Endodermal cell (in vitro differentiated cells): ENCODE measurements at regions not wholly inside any gene's neighbourhood (a gene's known extent, or its start where the extent isn't known, plus 50 kb on each side); places are given as distances from the start of the nearest gene placed in this dataset.
A peak's percentile ranks its signal among the peaks of the same experiment; 100 is the strongest.
"Not testable (repeated sequence)": the region's sequence is repeated elsewhere in the genome, so short reads cannot be mapped to it uniquely, and the experiment has no call there.

Source experiments
- DNase-seq: peaks from one replicate; pipeline ENCODE4 v3.0.0-alpha.2; 2017
- H3K27ac ChIP-seq: 2 replicates; pipeline ENCODE4 v1.5.1; 2013; ENCODE audit warnings: mild to moderate bottlenecking, low read depth, low read length, moderate library complexity
- H3K27me3 ChIP-seq: 2 replicates; pipeline ENCODE4 v1.6.1; 2013; ENCODE audit warnings: mild to moderate bottlenecking, low read length, moderate library complexity; ENCODE audit not compliant: insufficient read depth, control insufficient read depth, poor library complexity, severe bottlenecking
- H3K36me3 ChIP-seq: 2 replicates; pipeline ENCODE4 v1.7.0; 2013; ENCODE audit warnings: mild to moderate bottlenecking, low read length, moderate library complexity; ENCODE audit not compliant: control insufficient read depth, insufficient read depth
- H3K4me1 ChIP-seq: one replicate; pipeline ENCODE4 v1.7.0; 2013; ENCODE audit warnings: low read length; ENCODE audit not compliant: control insufficient read depth, insufficient read depth
- H3K4me3 ChIP-seq: 2 replicates; pipeline ENCODE4 v1.5.1; 2013; ENCODE audit warnings: mild to moderate bottlenecking, low read length, moderate library complexity
- H3K9ac ChIP-seq: 2 replicates; pipeline ENCODE4 v1.6.1; 2013; ENCODE audit warnings: mild to moderate bottlenecking, low read length, moderate library complexity; ENCODE audit not compliant: poor library complexity, severe bottlenecking; ENCODE audit errors: extremely low read depth
- H3K9me3 ChIP-seq: 2 replicates; pipeline ENCODE4 v1.6.1; 2013; ENCODE audit warnings: mild to moderate bottlenecking, low read length, moderate library complexity; ENCODE audit not compliant: control insufficient read depth
- H3K27ac Mint-ChIP-seq: 2 replicates; pipeline ENCODE4 v1.8.0; 2020; ENCODE audit warnings: mixed read lengths
- H3K27me3 Mint-ChIP-seq: 2 replicates; pipeline ENCODE4 v1.8.0; 2021; ENCODE audit warnings: mild to moderate bottlenecking, mixed read lengths; ENCODE audit not compliant: insufficient read depth
- H3K36me3 Mint-ChIP-seq: 2 replicates; pipeline ENCODE4 v1.8.0; 2020; ENCODE audit warnings: low read depth, mixed read lengths
- H3K4me1 Mint-ChIP-seq: 2 replicates; pipeline ENCODE4 v1.8.0; 2020; ENCODE audit warnings: mixed read lengths
- H3K4me3 Mint-ChIP-seq: 2 replicates; pipeline ENCODE4 v1.8.0; 2020; ENCODE audit warnings: mild to moderate bottlenecking, moderate library complexity, mixed read lengths
- H3K9me3 Mint-ChIP-seq: 2 replicates; pipeline ENCODE4 v1.8.0; 2020; ENCODE audit warnings: mild to moderate bottlenecking, mixed read lengths
- WGBS, 2 experiments: methylation state at CpG; one replicate each; pipeline versions ENCODE4 v1.1.5 to v1.1.7; 2013; ENCODE audit warnings: missing lambda C conversion rate in 2 of 2, mixed read lengths in 1 of 2; ENCODE audit not compliant: insufficient coverage in 1 of 2, insufficient read length in 1 of 2; 5-methylcytosine and 5-hydroxymethylcytosine counted together
- TF ChIP-seq, protein P1 (sequence below): fragments of 200-600 bp; sonication (generic); conservative IDR thresholded peaks from 2 replicates; pipeline ENCODE4 v1.5.0; 2021; ENCODE audit warnings: antibody characterized with exemption, mild to moderate bottlenecking

DNA sequence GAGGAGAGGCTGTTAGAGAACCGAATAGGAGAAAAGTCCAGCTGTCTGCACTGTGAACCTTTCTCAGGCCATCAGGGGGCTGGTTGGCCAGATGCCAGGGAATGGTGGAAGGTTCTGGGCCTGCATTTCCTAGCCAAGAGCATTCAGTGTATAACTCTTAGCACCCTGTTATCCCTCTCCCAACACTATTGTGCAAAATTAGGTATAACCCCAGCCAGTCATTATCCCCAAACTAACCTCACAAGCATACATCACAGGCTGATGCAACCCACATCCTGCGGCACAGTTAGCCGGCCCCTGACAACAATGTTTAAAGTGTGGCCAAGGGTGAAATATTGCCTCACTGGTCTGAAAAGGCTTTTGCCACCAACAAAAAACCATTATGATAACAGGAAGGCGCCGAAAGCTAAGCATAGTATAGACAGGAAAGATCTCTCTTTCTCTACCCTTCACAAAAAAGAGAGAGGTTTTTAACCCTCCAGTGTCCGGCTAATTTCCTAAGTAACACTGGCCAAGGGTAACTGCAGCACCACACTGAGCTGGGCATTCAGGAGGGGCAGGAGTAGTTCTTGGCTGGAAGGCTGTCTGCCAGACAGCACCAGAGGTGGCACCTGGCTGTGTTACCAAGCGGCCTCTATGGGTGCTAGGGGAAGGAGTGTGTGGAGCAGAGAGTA, 77.3 kb upstream of the BCAR3 start:
- no peak for DNase-seq
- Histone ChIP-seq H3K4me1 (peaks cover 1% of the 10 kb centered on the region), H3K9me3 (no peaks in the 10 kb centered on the region), H3K27me3 (peaks cover 15% of the 10 kb centered on the region), H3K27ac (no peak overlapping the region), H3K9ac (no peak overlapping the region), H3K36me3 (no peaks in the 10 kb centered on the region), H3K4me3 (no peak overlapping the region)
- WGBS, 2 experiments = 91% methylated on average over 6 to 7 of the region's 7 CpGs
- Mint-ChIP-seq H3K27me3 (peaks cover 27% of the 10 kb centered on the region), H3K4me3 (no peak overlapping the region), H3K36me3 (no peaks in the 10 kb centered on the region), H3K27ac (no peak overlapping the region), H3K9me3 (no peaks in the 10 kb centered on the region), H3K4me1 (peaks cover 10% of the 10 kb centered on the region)
- TF ChIP-seq, protein P1, sequence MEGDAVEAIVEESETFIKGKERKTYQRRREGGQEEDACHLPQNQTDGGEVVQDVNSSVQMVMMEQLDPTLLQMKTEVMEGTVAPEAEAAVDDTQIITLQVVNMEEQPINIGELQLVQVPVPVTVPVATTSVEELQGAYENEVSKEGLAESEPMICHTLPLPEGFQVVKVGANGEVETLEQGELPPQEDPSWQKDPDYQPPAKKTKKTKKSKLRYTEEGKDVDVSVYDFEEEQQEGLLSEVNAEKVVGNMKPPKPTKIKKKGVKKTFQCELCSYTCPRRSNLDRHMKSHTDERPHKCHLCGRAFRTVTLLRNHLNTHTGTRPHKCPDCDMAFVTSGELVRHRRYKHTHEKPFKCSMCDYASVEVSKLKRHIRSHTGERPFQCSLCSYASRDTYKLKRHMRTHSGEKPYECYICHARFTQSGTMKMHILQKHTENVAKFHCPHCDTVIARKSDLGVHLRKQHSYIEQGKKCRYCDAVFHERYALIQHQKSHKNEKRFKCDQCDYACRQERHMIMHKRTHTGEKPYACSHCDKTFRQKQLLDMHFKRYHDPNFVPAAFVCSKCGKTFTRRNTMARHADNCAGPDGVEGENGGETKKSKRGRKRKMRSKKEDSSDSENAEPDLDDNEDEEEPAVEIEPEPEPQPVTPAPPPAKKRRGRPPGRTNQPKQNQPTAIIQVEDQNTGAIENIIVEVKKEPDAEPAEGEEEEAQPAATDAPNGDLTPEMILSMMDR = peak; percentile 19

DNA sequence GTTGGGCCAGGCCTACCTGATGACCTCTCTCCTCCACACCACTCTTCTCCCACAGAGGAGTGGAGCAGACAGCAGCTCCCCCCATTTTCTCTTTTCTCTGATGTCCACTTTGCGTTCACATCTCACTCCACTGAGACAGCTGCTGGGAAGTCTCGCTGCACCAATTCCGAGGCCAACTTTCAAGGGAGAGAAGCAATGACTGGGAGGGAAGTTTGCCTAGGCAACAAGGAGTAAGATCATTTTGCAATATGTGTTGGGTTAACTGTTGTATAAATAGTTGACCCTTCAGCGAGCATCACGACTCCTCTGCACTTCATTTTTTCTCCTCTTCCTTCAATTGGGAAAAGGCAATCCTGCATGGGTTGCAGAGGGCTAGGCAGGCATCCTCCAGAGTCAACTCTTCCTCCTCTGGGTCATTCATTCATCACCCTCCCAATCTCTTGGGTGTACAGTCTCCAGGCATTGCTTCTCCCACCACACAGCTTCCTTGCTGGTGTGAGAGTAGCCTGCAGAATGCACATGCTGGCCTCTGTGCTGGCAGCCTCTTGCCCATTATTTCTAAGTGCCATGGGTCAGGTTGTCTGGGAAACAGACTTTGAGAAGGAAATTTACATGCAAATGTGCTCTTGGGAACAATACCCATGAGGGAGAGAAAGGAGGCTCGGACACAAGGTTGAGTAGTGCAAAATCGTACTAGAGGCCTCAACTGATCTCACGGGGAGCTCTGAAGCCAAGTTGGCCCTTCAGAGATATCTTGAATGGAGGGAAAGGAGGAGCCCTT, 75.8 kb upstream of the BCAR3 start:
- TF ChIP-seq, protein P1 = no peak
- Mint-ChIP-seq H3K36me3 (no peaks in the 10 kb centered on the region), H3K4me1 (peaks cover 13% of the 10 kb centered on the region), H3K4me3 (no peak overlapping the region), H3K27ac (no peak overlapping the region), H3K27me3 (peaks cover 20% of the 10 kb centered on the region), H3K9me3 (no peaks in the 10 kb centered on the region)
- no peak overlapping the region for H3K9ac ChIP-seq
- H3K9me3 ChIP-seq = no peaks in the 10 kb centered on the region
- peaks cover 4% of the 10 kb centered on the region for H3K4me1 ChIP-seq
- H3K4me3 ChIP-seq = no peak overlapping the region
- peak overlapping the region; percentile 68 for H3K27ac ChIP-seq
- H3K36me3 ChIP-seq = no peaks in the 10 kb centered on the region
- 87 to 95% methylated on average over 6 to 8 of the region's 8 CpGs for WGBS, 2 experiments
- no peak for DNase-seq
- peaks cover 15% of the 10 kb centered on the region for H3K27me3 ChIP-seq

GRCh38 chr1:93756657-93757056, 75.0 kb upstream of the BCAR3 start:
- no peak overlapping the region for H3K27ac ChIP-seq
- Mint-ChIP-seq H3K4me1 (peaks cover 13% of the 10 kb centered on the region), H3K27ac (no peak overlapping the region), H3K4me3 (no peak overlapping the region), H3K27me3 (peaks cover 13% of the 10 kb centered on the region), H3K9me3 (no peaks in the 10 kb centered on the region), H3K36me3 (no peaks in the 10 kb centered on the region)
- no peak for DNase-seq
- no peak overlapping the region for H3K4me3 ChIP-seq
- TF ChIP-seq, protein P1 = no peak
- peaks cover 15% of the 10 kb centered on the region for H3K27me3 ChIP-seq
- H3K36me3 ChIP-seq = no peaks in the 10 kb centered on the region
- H3K9me3 ChIP-seq = no peaks in the 10 kb centered on the region
- H3K9ac ChIP-seq = no peak overlapping the region
- peaks cover 4% of the 10 kb centered on the region for H3K4me1 ChIP-seq

DNA sequence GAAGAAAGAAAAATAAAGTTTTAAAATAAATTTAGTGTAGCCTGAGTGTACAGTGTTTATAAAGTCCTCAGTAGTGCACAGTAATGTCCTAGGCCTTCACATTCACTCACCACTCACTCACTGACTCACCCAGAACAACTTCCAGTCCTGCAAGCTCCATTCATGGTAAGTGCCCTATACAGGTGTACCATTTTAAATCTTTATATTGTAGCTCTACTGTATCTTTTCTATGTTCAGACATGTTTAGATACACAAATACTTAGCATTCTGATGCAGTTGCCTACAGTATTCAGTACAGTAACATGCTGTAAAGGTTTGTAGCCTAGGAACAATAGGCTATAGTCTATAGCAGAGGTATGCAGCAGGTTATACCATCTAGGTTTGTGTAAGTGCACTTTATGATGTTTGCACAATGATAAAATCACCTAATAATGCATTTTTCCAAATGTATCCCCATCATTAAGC, 73.6 kb upstream of the BCAR3 start:
- not testable (repeated sequence) for H3K9me3 Mint-ChIP-seq, H3K27me3 ChIP-seq
- peaks cover 23% of the 10 kb centered on the region for H3K4me1 Mint-ChIP-seq

More for the DNA sequence above, 73.6 kb upstream of the BCAR3 start:
- not testable (repeated sequence) for H3K9ac ChIP-seq, DNase-seq, H3K27ac ChIP-seq, H3K4me1 ChIP-seq, H3K9me3 ChIP-seq, H3K36me3 ChIP-seq, H3K4me3 Mint-ChIP-seq, H3K4me3 ChIP-seq, H3K36me3 Mint-ChIP-seq, H3K27ac Mint-ChIP-seq
- H3K27me3 Mint-ChIP-seq = peaks cover 10% of the 10 kb centered on the region
